GM23248 (cell line): ENCODE measurements at regions not wholly inside any gene's neighbourhood (a gene's known extent, or its start where the extent isn't known, plus 50 kb on each side); places are given as distances from the start of the nearest gene placed in this dataset.
A peak's percentile ranks its signal among the peaks of the same experiment; 100 is the strongest.
"Not testable (repeated sequence)": the region's sequence is repeated elsewhere in the genome, so short reads cannot be mapped to it uniquely, and the experiment has no call there.

Source experiments
- DNase-seq: peaks from one replicate; pipeline ENCODE4 v3.0.0-alpha.2; 2015
- H2AFZ ChIP-seq: fragments of 200-600 bp; sonication (generic); 2 replicates; pipeline ENCODE4 v1.6.1; 2016; ENCODE audit warnings: antibody characterized with exemption
- H3F3A ChIP-seq: fragments of 200-600 bp; sonication (generic); 2 replicates; pipeline ENCODE4 v1.6.1; 2016; ENCODE audit warnings: mild to moderate bottlenecking, antibody characterized with exemption, mixed run types; ENCODE audit not compliant: insufficient read depth
- H3K27ac ChIP-seq: fragments of 200-600 bp; sonication (generic); 2 replicates; pipeline ENCODE4 v1.5.1; 2016; ENCODE audit warnings: mild to moderate bottlenecking
- H3K27me3 ChIP-seq: fragments of 200-600 bp; sonication (generic); replicated peaks from 2 replicates; pipeline ENCODE4 v1.6.1; 2016; ENCODE audit warnings: mild to moderate bottlenecking; ENCODE audit not compliant: insufficient read depth
- H3K36me3 ChIP-seq: fragments of 200-600 bp; sonication (generic); 2 replicates; pipeline ENCODE4 v1.6.1; 2016; ENCODE audit warnings: low read depth, mild to moderate bottlenecking
- H3K4me1 ChIP-seq: fragments of 200-600 bp; sonication (generic); 2 replicates; pipeline ENCODE4 v1.6.1; 2016; ENCODE audit warnings: mild to moderate bottlenecking; ENCODE audit not compliant: insufficient read depth
- H3K4me2 ChIP-seq: fragments of 200-600 bp; sonication (generic); one replicate; pipeline ENCODE4 v1.6.1; 2016; ENCODE audit warnings: mild to moderate bottlenecking; ENCODE audit not compliant: unreplicated experiment
- H3K4me3 ChIP-seq: fragments of 200-600 bp; sonication (generic); 2 replicates; pipeline ENCODE4 v1.5.1; 2016; ENCODE audit warnings: mild to moderate bottlenecking
- H3K79me2 ChIP-seq: fragments of 200-600 bp; sonication (generic); 2 replicates; pipeline ENCODE4 v1.6.1; 2016; ENCODE audit warnings: mild to moderate bottlenecking; ENCODE audit not compliant: insufficient read depth
- H3K9ac ChIP-seq: fragments of 200-600 bp; sonication (generic); 2 replicates; pipeline ENCODE4 v1.6.1; 2016; ENCODE audit warnings: mild to moderate bottlenecking
- H3K9me2 ChIP-seq: fragments of 200-600 bp; sonication (generic); 2 replicates; pipeline ENCODE4 v1.6.1; 2016; ENCODE audit warnings: mixed run types, mild to moderate bottlenecking, moderate library complexity; ENCODE audit not compliant: insufficient read depth
- H3K9me3 ChIP-seq: fragments of 200-600 bp; sonication (generic); one replicate; pipeline ENCODE4 v1.6.1; 2017; ENCODE audit warnings: low read depth
- H4K20me1 ChIP-seq: fragments of 200-600 bp; sonication (generic); 2 replicates; pipeline ENCODE4 v1.6.0; 2016; ENCODE audit not compliant: insufficient read depth
- EZH2 ChIP-seq: fragments of 200-600 bp; sonication (generic); IDR thresholded peaks from 2 replicates; pipeline ENCODE4 v1.6.1; 2018; ENCODE audit warnings: antibody characterized with exemption, mild to moderate bottlenecking; ENCODE audit not compliant: insufficient read depth, poor library complexity, severe bottlenecking
- EZH2phosphoT487 ChIP-seq: fragments of 200-600 bp; sonication (generic); IDR thresholded peaks from 2 replicates; pipeline ENCODE4 v1.6.1; 2018; ENCODE audit warnings: antibody characterized with exemption, moderate library complexity, mild to moderate bottlenecking, low read depth; ENCODE audit not compliant: insufficient read depth
- WGBS, 2 experiments: methylation state at CpG; one replicate each; pipeline ENCODE4 v1.1.6; 2015 to 2017; ENCODE audit warnings: low lambda C conversion rate in 2 of 2, low coverage in 1 of 2; ENCODE audit errors: missing lambda C conversion rate in 2 of 2; 5-methylcytosine and 5-hydroxymethylcytosine counted together
- in situ Hi-C: fragments of 300-500 bp; cut with MboI; formaldehyde crosslinking; loops from 2 replicates; pipeline ENCODE4 v1.15.0; 2020

GRCh38 chr1:234787011-234787584 is 177.1 kb upstream of the IRF2BP2 start:
- H4K20me1 ChIP-seq, H3K79me2 ChIP-seq, in situ Hi-C loops, H2AFZ ChIP-seq, H3F3A ChIP-seq, H3K9me3 ChIP-seq, H3K4me3 ChIP-seq, H3K4me1 ChIP-seq, H3K27ac ChIP-seq, H3K4me2 ChIP-seq, DNase-seq, H3K9me2 ChIP-seq, H3K9ac ChIP-seq, H3K36me3 ChIP-seq: not testable (repeated sequence)
- H3K27me3 ChIP-seq, result peaks cover 11% of the 10 kb centered on the region
- 77 to 80% methylated on average over 8 of the region's 8 CpGs for WGBS, 2 experiments

- Histone ChIP-seq H3K9ac (peak overlapping the region; percentile 49), H3K27me3 (peaks cover 23% of the 10 kb centered on the region), H3K27ac (peak overlapping the region; percentile 56)
- H3K79me2 ChIP-seq, H3K36me3 ChIP-seq, H4K20me1 ChIP-seq, H3K4me2 ChIP-seq, H3K4me1 ChIP-seq, H3K4me3 ChIP-seq, DNase-seq, H3K9me2 ChIP-seq, H2AFZ ChIP-seq, in situ Hi-C loops, H3F3A ChIP-seq, H3K9me3 ChIP-seq: not testable (repeated sequence)
- WGBS, 2 experiments, result 28 to 45% methylated on average over 2 to 4 of the region's 8 CpGs
Observed at GRCh38 chr1:234785922-234786321, 175.9 kb upstream of the IRF2BP2 start.

GRCh38 chr1:234785471-234785919 is 175.5 kb upstream of the IRF2BP2 start:
- H2AFZ ChIP-seq, H3K79me2 ChIP-seq, H3K9me2 ChIP-seq, H3F3A ChIP-seq, in situ Hi-C loops, H3K9me3 ChIP-seq, H3K36me3 ChIP-seq, H4K20me1 ChIP-seq, H3K4me1 ChIP-seq, H3K4me3 ChIP-seq: not testable (repeated sequence)
- Histone ChIP-seq H3K4me2 (peak overlapping the region; percentile 37), H3K9ac (peak overlapping the region; percentile 22), H3K27ac (peak overlapping the region; percentile 56), H3K27me3 (peaks cover 27% of the 10 kb centered on the region)
- peak; percentile 38 for DNase-seq
- WGBS, 2 experiments, result 54 to 61% methylated on average over 9 of the region's 9 CpGs

- H3K36me3 ChIP-seq, DNase-seq, in situ Hi-C loops, H3K4me3 ChIP-seq, H3K9me3 ChIP-seq, H3F3A ChIP-seq, H4K20me1 ChIP-seq, H3K27ac ChIP-seq, H3K9ac ChIP-seq, H2AFZ ChIP-seq, H3K9me2 ChIP-seq, H3K4me2 ChIP-seq, H3K79me2 ChIP-seq, H3K4me1 ChIP-seq: not testable (repeated sequence)
- peaks cover 40% of the 10 kb centered on the region for H3K27me3 ChIP-seq
- WGBS, 2 experiments, result 86 to 93% methylated on average over 2 of the region's 2 CpGs
Observed at GRCh38 chr1:234784108-234784507, 174.1 kb upstream of the IRF2BP2 start.

GRCh38 chr1:234782791-234783190 is 172.8 kb upstream of the IRF2BP2 start:
- no peak for DNase-seq
- no peaks in the 10 kb centered on the region for H3K4me1 ChIP-seq
- H3K9me2 ChIP-seq, result no peaks in the 10 kb centered on the region
- H3K9ac ChIP-seq, result no peak overlapping the region
- no peaks in the 10 kb centered on the region for H3K9me3 ChIP-seq
- TF ChIP-seq EZH2phosphoT487 (no peak), EZH2 (no peak)
- no peak overlapping the region for H3K4me2 ChIP-seq
- no peaks in the 10 kb centered on the region for H3F3A ChIP-seq
- H4K20me1 ChIP-seq, result no peaks in the 10 kb centered on the region
- no peaks in the 10 kb centered on the region for H3K79me2 ChIP-seq
- H3K27ac ChIP-seq, result no peak overlapping the region
- 28 to 31% methylated on average over 2 of the region's 2 CpGs for WGBS, 2 experiments
- peaks cover 53% of the 10 kb centered on the region for H3K27me3 ChIP-seq
- no peaks in the 10 kb centered on the region for H3K36me3 ChIP-seq
- H2AFZ ChIP-seq, result no peak overlapping the region
- H3K4me3 ChIP-seq, result no peak overlapping the region
- in situ Hi-C loops, result no loop called here
